ENCODE measurements at regions not wholly inside any gene's neighbourhood (a gene's known extent, or its start where the extent isn't known, plus 50 kb on each side); places are given as distances from the start of the nearest gene placed in this dataset.

- no peak for DNase-seq
Measured at GRCh38 chr9:16248822-16249221, 621.6 kb downstream of the BNC2 start.

DNA sequence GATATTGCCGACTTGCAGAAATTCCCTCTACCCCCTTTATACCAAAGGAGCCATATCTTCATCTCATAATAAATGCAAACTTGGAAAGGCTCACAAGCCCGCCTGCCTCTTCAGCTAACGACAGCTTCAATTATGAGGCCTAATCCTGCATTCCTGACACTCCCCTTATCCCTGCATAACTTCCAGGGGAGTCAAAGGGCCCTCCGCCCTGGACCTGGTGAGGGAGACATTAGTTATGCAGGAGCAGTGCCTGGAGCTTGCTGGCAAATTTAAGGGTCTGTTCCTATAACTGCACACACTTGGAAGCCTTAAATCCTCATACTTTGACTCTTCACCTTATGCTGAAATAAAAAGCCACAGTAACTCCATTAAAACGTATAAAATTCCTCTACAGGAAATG is 617.9 kb downstream of the BNC2 start:
- no peak for DNase-seq

DNA sequence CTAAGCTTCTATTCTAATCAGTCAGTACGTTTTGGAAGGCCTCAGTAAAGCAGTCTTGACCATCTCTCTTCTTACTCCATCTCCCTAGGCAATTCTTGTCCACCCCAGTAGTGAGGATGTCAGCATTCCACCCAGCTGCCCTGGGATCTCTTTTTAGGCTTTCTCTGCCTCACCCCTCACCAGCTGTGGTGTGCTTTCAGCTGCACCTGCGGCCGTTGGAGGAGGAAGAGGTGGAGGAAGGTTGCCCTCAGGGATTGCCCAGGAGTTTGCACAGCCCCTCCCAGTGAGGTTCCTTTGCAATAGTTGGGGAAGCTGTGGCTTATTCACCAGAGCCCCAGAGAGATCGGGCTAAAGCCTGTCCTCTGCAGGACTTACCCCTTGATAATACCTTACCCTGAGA is 615.8 kb downstream of the BNC2 start:
- DNase-seq: no peak

DNA sequence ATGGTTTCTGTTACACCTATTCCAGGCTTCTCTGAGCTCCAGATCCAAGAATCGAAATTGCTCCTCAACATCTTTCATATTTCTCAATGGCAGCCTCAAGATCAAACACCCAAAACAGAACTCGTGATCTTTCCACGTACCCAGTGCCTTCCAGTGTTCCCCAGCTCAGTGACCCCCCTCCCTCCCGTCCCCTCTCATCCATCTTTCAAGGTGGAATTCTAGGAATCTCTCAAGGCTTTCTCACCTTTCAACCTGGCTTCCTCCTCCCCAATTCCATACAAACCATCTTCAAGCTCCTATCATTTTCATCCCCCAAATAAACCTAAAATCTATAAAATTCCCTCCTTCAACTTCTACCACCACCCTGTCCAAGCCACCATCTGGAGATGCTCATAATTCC is 615.3 kb downstream of the BNC2 start:
- no peak for DNase-seq

DNA sequence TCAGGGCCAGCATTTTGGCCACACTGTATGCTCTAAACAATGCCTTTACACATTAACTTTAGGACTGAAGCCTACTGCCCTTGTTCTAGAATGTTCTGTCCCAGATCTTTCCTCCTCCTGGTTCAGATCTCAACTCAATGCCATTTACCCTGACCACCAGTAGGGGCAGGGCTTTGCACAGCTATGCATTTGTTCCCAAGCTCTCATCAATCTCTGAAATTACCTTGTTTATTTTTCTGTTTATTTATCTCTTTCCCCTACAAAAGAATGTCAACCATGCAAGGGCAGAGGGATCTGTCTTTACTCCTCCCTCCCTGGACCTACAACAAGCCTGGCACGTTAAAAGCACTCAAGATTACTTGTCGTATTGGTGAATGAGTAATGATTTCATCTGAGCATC is 612.9 kb downstream of the BNC2 start:
- DNase-seq: no peak

GRCh38 chr9:16258191-16258590 is 612.3 kb downstream of the BNC2 start:
- DNase-seq: no peak

GRCh38 chr9:16258708-16259107 is 611.8 kb downstream of the BNC2 start:
- DNase-seq: no peak

GRCh38 chr9:16262477-16263261 is 607.8 kb downstream of the BNC2 start:
- no peak for DNase-seq

- no peak for DNase-seq
Measured at GRCh38 chr9:16265688-16266087, 604.8 kb downstream of the BNC2 start.

GRCh38 chr9:16266648-16267276 is 603.7 kb downstream of the BNC2 start:
- peak; percentile 21 for DNase-seq

DNA sequence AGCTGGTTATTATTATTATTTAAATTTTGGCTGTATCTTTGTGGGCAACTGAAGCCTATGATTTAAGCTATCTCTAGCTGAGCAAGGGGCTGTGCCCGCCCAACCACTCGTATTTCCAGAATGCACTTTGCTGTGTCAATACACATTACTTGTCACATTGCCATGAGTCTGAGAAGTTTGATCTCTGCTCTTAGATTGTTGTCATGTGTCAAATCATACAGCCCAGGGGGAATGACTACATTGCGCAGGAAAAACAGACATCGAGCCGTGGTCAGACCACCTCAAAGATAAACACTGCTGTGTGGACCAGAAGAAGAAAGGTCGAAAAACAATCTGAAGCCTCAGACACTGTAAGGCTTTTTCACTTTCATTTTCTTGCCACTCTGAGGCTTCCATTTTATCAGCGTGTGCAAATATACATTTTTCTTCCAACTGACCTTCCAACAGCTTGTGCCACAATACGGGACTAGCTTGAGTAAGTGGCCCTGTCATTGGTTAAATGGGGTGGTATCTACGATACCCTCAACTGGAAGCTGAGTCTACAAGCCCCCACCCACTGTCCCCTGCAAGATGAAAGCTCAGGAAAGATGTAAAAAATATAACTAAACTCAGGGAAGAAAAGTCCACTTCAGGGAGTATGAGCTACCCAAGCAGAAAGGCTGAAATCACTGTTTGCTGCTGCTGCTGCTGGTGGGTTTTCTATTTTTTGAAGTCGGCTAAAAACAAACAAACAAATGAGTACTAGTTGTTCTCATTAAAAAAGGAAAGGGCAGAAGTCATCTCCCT is 603.0 kb downstream of the BNC2 start:
- DNase-seq: no peak

- DNase-seq: no peak
Measured at GRCh38 chr9:16268067-16268881, 602.2 kb downstream of the BNC2 start.

- DNase-seq: no peak
Measured at GRCh38 chr9:16271967-16272366, 598.5 kb downstream of the BNC2 start.

- DNase-seq: no peak
Measured at GRCh38 chr9:16272776-16273175, 597.7 kb downstream of the BNC2 start.

DNA sequence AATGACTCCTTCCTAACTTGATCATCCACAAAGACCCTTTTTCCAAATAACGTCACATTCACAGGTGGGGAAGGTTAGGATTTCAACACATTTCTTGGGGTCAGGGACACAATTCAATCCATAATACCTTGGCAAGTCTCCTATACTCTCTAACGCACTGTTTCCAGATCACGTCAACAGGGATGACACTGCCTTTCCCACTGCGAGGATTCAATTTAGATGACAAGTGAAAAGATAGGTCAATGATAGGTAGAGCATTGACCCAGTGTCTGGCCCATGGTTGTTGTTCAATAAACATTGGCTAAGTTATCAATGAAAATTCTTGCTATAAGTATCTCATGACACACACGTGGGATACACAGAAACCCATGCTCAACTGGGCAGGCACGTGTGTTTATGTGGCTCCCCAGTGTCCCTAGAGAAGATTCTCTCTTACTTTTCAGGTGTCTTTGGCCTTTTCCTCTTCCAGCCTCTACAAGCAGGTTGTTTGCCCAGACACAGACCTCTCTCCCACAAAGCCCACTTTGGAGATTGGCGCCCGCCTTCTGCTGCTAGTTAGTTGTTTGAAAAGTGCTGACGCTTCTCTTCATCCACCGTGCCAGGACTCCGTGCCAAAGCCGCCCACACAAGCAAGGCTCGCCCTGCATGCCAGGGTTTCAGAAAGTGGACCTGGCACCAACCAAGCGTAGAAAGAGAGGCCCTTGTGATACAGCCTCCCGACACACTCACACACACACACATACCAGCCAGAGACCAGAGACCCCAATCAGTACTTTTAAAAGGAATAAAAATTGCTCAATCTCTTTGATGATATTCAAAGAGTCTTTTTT is 594.5 kb downstream of the BNC2 start:
- no peak for DNase-seq

DNA sequence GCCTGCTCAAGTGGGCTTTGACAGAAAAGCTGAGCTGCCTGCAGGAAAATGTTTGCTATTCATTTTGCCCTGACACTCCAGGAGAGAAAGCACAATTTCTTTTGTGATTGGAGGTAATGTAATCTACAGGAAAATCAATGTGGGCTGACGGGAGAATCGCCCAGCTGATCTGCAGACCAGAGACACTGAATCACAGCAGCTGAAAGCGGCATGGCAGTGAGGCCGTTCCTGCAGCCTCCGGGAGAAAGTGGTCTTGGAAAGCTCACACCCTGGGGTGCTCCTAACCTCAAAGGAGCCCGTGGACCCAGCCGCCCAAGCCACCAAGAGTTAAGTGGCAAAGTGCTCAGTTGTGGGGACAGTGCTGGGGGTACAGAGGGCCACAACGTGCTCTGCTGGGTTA is 593.6 kb downstream of the BNC2 start:
- no peak for DNase-seq

DNA sequence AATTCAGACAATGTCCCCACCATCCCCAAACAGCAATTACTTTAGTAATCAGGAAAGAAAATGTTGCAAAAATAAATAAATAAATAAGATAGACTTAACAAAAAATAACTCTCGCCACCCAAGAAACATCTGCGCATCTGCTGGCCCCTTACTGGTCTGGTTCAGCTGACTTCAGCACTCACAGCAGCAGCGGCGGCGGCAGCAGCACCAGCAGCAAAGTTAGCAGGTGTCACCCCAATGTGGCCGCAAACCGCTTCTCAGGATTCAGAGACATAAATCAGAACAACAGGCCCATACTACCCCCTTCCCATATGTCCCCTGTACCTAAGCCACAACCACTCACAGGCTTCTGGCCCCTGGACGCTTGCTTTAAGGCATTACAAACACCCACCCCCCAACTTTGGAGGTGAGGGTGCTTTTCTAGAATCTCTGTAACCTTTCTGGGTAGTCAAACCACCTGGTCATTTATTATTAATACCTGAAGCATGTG is 593.0 kb downstream of the BNC2 start:
- DNase-seq: no peak

GRCh38 chr9:16278326-16278999 is 592.0 kb downstream of the BNC2 start:
- no peak for DNase-seq

GRCh38 chr9:16281707-16282106 is 588.8 kb downstream of the BNC2 start:
- DNase-seq: no peak

DNA sequence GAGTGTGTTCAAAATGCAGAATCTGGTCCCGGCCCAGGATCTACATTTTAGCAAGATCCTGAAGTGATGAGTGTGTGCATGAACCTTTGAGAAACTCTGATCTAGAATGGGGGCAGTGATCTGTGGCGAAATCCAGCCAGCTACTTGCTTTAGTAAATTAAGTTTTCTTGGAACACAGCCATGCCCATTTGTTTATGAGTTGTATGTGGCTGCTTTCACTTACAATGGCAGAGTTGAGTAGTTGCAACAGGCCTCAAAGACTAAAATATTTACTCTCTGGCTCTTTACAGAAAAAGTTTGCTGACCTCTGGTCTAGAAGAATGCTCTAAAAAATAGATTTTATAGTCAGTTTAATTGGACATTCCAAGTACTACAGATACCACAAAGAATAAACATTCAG is 588.3 kb downstream of the BNC2 start:
- no peak for DNase-seq

- no peak for DNase-seq
Measured at GRCh38 chr9:16282718-16283117, 587.8 kb downstream of the BNC2 start.
